Skin of body (tissue), 1 donor: ENCODE measurements at regions not wholly inside any gene's neighbourhood (a gene's known extent, or its start where the extent isn't known, plus 50 kb on each side); places are given as distances from the start of the nearest gene placed in this dataset.
"Not testable (repeated sequence)": the region's sequence is repeated elsewhere in the genome, so short reads cannot be mapped to it uniquely, and the experiment has no call there.

Experiments
- DNase-seq: peaks from one replicate; lab custom pipeline; 2025; lab: John Stamatoyannopoulos, UW

- no peak for DNase-seq
Observed at GRCh38 chr19:28687296-28687695, 525.7 kb downstream of the UQCRFS1 start.

DNA sequence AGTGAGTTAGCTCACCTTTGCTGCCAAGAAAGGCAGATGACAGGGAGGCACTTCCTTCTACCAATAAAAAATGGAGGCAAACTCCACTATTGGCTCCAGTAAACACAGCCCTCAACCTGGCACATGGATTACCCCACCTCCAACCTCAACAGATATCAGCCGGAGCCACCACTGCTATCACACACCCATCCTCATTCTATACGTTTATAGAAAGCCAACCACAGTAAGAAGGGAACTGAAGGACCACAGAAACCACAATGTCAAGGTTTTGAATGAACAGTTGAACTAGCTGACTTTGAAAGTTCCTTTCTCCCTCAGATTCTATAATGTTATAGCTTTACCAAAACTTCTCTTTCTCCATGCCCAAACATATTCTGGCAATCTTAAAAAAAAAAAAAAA, 526.2 kb downstream of the UQCRFS1 start:
- no peak for DNase-seq

DNA sequence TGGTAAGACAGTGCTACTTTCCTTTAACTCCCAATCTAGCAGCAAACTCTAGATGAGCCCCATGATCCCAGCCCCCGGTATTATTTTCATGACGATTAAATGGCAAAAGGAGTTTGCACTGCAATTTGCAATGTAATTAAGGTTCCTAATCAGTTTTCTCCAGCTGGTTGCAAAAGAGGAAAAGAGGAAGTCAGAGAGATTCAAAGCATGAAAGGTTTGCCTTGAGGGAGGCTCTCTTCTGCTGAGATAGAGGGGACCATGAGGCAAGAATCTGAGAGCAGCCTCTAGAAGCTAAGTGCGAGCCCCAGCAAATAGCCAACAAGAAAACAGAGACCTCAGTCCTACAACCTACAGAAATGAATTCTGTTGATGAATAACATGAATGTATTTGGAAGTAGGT, 527.1 kb downstream of the UQCRFS1 start:
- no peak for DNase-seq

DNA sequence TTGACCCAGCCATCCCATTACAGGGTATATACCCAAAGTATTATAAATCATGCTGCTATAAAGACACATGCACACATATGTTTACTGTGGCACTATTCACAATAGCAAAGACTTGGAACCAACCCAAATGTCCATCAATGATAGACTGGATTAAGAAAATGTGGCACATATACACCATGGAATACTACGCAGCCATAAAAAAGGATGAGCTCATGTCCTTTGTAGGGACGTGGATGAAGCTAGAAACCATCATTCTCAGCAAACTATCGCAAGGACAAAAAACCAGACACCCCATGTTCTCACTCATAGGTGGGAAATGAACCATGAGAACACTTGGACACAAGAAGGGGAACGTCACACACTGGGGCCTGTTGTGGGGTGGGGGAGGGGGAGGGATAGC, 527.9 kb downstream of the UQCRFS1 start:
- not testable (repeated sequence) for DNase-seq

GRCh38 chr19:28680111-28680510, 532.8 kb downstream of the UQCRFS1 start:
- DNase-seq: no peak

GRCh38 chr19:28670836-28671235, 542.1 kb downstream of the UQCRFS1 start:
- DNase-seq: no peak

DNA sequence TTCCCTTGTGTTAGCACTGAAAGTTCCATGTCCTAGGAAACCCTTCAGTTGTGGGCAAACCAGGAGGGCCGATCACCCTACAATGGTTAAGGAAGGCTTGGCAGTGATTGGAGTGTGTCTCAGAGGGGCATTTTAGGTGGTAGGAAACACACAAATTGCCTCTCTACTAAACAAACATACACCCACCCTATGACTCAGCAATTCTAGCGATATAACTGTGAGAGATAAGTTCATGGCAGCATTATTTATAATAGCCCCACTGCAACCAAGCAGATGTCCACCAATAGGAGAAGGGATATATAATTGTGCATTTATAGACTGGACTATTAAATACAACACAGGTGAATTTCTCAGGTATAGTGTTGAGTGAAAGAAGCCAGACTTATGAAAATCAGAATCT, 543.1 kb downstream of the UQCRFS1 start:
- no peak for DNase-seq

DNA sequence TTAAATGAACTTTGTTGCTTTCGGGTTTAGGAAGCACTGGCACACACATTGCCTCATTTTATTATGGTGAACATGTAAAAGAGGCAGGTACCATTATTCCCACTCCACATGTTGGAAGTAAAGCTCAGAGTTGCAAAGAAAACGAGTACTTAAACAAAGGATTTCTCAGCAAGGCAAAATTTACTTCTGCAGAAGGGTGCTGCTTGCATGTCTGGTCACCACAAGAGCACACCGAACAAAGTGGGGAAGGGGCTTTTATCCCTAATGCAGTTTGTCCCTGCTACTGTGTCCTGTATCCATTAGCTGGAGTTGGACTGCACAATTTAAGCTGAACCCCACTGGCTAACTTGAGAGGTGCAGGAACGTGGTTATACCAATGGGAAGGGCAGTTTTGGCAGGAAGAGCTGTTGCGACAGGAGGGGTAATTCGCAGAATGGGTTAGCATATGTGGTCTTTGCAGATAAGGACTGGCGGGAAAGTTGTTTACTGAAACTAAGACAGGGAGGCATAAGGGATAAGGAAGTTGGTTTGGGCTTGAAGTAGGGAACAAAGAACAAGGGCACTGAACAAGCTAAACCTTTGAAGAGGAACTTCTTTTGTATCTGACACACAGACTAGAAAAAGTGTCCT, 545.5 kb downstream of the UQCRFS1 start:
- DNase-seq: no peak

DNA sequence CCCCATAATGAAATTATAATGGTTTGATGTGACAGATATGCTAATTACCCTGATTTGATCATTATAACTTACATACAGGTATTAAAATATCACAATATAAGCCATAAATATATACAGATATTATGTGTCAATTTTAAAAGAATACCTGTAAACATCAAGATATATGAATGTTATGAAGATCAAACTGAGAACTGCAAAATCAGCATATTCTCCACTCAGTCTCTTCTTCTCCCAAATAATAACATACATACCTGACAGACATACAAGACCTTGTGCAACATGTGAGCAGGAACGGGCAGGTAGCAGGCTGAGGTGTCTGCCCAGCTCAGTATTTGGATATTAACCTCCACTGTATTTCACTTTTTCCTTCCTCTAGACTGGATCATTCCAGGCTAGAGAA, 547.2 kb downstream of the UQCRFS1 start:
- DNase-seq: no peak

GRCh38 chr19:28656644-28657043, 556.3 kb downstream of the UQCRFS1 start:
- no peak for DNase-seq

- no peak for DNase-seq
Observed at GRCh38 chr19:28655054-28655453, 557.9 kb downstream of the UQCRFS1 start.

- DNase-seq: no peak
Observed at GRCh38 chr19:28652765-28653164, 560.2 kb downstream of the UQCRFS1 start.

DNA sequence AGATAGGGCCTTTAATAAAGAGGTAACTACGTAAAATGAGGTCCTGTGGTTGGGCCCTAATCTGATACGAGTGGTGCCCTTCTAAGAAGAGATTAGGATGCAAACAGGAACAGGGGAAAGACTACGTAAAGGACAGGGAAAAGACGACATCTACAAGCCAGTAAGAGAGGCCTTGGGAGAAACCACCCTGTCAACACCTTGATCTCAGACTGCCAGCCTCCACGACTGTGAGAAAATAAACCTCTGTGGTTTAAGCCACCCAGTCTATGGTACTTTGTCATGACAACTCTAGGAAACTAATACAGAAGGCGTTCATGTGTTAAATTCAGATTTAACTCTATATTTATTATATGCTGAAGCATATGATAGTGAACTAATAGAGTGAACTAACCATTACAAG, 566.3 kb downstream of the UQCRFS1 start:
- DNase-seq: no peak

- DNase-seq: no peak
Observed at GRCh38 chr19:28644169-28644775, 568.7 kb downstream of the UQCRFS1 start.

DNA sequence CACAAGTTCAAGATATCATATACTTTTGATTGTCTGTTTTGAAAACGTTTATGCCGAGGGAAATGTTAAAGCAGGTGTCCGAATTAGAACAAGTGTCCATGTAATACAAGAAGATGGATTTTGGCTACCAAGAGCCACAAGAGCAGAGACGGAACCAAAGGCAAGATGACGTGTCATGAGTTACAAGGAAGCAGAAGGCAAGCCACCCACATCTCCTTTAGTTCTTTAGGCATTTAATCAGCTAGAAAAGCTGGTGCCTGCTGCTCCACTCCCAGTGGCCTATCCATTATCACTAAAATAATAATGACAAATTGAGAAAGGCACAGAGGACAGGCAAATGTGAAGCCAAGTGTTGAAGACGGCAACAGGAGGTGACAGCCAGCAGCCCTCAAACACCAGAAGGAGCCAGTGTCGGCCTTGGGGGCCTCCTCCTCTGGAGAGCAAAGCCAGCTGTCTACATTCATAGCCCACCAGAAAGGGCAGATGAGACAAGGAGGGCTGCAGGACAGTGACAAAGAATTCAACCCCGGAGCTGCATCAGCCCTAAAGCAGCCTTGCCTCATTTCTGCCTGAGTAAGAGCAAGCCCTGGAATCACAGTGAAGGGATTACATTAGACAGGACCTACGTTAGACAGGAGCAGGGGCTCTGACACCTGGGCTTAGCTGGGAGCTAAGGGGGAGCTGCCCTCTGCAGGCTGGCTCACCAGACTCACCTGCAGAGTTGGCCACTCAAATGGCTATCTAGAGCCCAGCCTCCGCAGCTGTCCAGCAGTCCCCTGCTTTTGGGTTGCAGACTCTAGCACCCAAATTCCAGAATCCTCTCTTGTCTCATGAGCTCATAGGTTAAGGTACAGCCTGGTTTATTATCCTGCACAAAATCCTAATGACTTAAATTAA, 569.9 kb downstream of the UQCRFS1 start:
- DNase-seq: no peak

- no peak for DNase-seq
Observed at GRCh38 chr19:28641395-28641794, 571.6 kb downstream of the UQCRFS1 start.

DNA sequence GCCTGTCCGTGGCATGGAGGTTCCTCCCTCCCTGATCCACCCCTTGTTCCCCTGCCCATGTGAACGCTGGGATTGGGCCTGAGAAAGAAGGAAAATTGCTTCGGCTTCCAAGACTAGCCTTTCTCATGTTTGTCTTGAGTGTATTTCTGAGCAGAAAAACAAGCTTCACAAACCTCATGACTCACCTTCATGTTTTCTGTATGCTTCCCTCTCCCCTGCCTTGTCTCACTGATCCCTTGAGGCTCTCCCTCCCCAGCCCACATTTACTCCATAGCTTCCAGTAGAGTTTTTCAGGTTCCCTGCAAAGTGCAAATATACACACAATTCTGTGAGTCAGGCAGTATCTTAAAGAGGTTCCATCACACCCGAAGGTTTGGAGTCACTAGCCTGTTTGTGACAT, 572.4 kb downstream of the UQCRFS1 start:
- DNase-seq: no peak

DNA sequence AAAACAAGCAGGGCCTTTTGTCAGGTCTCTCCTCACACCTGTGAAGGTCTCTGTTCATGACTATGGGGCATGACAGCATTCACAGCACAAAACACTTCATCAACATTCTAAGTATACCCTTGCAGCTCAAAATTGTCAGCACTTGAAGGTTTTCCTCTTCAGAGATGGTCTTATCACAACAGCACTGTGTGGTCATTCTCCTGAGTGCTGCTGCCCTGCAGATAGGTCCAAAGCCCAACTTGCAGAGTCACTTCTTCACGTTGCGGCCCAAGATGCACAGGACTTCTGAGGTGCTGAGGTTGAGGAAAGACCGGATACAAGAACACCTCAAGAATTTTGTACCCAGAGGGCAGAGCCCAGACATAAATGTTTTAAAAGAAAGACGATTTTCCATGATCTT, 574.5 kb downstream of the UQCRFS1 start:
- DNase-seq: no peak

GRCh38 chr19:28636706-28637105, 576.2 kb downstream of the UQCRFS1 start:
- DNase-seq: no peak

DNA sequence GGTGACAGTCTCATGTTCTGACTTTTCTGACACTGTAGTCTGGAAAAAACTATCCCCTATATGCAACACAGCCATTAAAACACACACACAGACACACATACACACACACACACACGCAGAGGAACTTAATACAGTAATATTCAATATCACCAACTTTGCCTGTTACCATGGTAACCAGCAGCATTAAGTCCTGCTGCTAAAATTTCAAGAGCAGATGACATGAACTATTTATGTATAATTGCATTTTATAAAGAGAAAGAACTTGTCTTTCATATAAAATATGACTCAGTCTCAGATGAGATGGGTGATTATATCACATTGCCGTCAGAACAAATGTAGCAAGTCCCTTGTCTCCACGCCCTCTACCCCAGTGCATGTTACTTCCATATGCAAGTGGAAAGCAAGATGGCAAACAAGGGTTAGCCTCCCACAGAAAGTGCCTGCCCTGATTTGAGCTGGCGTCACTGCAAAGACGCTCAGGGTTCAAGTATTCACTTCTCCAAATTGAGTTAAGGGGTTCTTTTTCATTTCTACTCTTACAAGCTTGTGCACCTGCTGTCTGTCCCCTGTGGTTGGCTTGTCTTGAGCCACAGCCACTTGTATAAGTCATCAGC, 576.8 kb downstream of the UQCRFS1 start:
- no peak for DNase-seq

DNA sequence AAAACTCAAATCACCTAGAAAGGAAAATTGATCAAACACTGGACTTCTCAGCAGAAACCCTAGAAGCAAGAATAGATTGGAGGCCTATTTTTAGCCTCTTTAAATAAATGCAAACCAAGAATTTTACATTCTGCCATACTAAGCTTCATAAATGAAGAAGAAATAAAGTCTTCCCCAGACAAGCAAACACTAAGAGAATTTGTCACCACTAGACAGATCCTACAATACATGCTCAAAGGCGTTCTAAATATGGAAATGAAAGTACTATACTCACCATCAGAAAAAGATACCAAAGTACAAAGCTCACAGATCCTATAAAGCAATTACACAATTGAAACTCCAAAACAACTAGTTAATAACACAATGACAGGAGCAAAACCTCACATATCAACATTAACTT, 578.1 kb downstream of the UQCRFS1 start:
- DNase-seq: no peak

- no peak for DNase-seq
Observed at GRCh38 chr19:28634019-28634328, 579.0 kb downstream of the UQCRFS1 start.
